ENCODE measurements at regions not wholly inside any gene's neighbourhood (a gene's known extent, or its start where the extent isn't known, plus 50 kb on each side); places are given as distances from the start of the nearest gene placed in this dataset.
"Not testable (repeated sequence)": the region's sequence is repeated elsewhere in the genome, so short reads cannot be mapped to it uniquely, and the experiment has no call there.

DNA sequence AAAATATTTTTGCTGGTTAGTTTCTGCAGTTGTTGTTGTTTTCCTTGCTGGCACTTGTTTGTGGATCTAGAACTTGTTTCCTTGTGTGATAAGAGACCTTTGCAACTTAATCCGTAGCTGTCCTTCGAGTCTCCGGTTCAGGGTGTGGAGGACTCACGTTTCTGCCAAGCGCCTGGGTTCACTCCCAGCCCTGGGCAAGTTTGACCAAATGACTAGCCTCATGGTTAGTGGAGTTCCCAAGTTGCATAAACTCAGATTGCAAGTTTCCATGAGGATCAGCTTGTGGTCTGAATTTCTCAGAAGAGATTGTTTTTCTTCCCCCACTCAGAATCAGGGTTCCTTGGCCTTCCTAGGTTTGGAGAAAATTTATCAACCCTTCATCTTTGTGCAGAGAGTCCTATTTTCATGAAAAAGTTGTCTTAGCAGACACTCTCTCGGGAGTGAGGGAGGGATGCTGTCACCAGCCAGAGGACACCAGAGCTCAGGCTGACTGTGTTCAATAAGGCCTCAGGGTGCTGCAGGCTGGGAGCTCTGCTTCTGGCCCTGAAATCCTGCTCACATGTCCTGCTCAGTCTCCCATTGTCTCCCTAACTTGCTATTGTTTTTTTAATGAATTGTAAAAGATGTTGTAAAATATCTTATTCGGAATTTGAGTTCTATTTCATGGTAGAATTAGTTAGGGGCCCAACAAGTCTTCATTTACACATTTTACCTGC is 377.7 kb upstream of the KLF6 start:
- DNase-seq (ENCODE audit: insufficient read length, low spot score) (no peak), FAIRE-seq (no peak)
- TF ChIP-seq POLR2A (IDR thresholded peaks at IDR 0.05; ENCODE audit: low read depth, low read length) (no peak), SPI1 (IDR thresholded peaks at IDR 0.05; ENCODE audit: low read depth, low read length) (no peak), POLR2AphosphoS5 (IDR thresholded peaks at IDR 0.05; ENCODE audit: low read depth, low read length) (no peak), POU2F2 (IDR thresholded peaks at IDR 0.05; ENCODE audit: low read depth, low read length) (no peak), TAF1 (IDR thresholded peaks at IDR 0.05; ENCODE audit: low read depth, low read length) (no peak), PAX5 (IDR thresholded peaks at IDR 0.05; ENCODE audit: insufficient read depth, low read length, severe bottlenecking) (no peak)

DNA sequence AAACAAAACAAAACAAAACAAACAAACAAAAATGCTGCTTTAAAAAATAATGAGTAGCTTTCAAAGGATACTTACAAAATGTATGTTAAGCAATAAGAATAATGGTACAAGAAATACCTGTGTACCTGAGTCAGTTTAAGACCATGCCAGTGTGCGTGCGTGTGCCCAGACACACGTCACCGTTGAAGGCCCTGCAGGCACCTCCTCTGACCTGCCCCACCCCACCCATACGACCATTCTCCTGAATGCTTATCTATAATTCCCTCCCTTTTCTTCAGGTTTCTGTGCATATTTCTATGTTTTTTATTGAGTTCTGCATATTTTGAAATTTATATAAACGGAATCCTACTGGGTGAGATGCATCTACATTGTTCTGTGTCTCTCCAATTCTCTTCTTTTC is 374.2 kb upstream of the KLF6 start:
- DNase-seq (ENCODE audit: insufficient read length, low spot score) (no peak), FAIRE-seq (no peak)
- no peak for TF ChIP-seq SPI1 (IDR thresholded peaks at IDR 0.05; ENCODE audit: low read depth, low read length)
- TF ChIP-seq TAF1 (IDR thresholded peaks at IDR 0.05; ENCODE audit: low read depth, low read length): no peak
- TF ChIP-seq POLR2AphosphoS5 (IDR thresholded peaks at IDR 0.05; ENCODE audit: low read depth, low read length): no peak
- TF ChIP-seq POLR2A (IDR thresholded peaks at IDR 0.05; ENCODE audit: low read depth, low read length): no peak
- no peak for TF ChIP-seq POU2F2 (IDR thresholded peaks at IDR 0.05; ENCODE audit: low read depth, low read length)
- TF ChIP-seq PAX5 (IDR thresholded peaks at IDR 0.05; ENCODE audit: insufficient read depth, low read length, severe bottlenecking): no peak

DNA sequence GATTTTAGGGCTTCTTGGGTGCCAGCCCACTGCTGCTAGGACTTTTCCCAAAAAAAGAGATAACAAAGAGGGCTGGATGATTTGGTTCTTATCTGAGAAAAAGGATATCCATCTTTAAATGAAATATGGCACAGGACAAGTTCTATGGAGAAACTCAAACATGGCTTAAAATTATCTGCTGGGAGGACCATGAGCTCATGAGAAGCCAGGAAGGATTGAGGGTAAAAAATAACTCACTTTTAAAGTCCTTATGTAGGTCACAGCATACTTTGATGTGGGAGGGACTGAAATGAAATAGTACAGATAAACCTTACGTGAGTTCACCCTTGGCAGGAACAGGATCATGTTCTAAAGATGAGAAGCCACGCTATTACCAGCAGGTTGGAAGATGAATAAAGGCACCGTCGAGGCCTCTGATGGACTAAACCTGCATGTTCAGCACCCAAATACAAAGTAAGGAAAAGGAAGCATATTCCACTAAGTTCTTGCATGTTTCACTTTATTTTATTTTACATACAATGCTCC is 369.2 kb upstream of the KLF6 start:
- no peak for TF ChIP-seq POU2F2 (IDR thresholded peaks at IDR 0.05; ENCODE audit: low read depth, low read length)
- TF ChIP-seq TAF1 (IDR thresholded peaks at IDR 0.05; ENCODE audit: low read depth, low read length): no peak
- no peak for TF ChIP-seq POLR2A (IDR thresholded peaks at IDR 0.05; ENCODE audit: low read depth, low read length)
- TF ChIP-seq SPI1 (IDR thresholded peaks at IDR 0.05; ENCODE audit: low read depth, low read length): no peak
- TF ChIP-seq PAX5 (IDR thresholded peaks at IDR 0.05; ENCODE audit: insufficient read depth, low read length, severe bottlenecking): no peak
- TF ChIP-seq POLR2AphosphoS5 (IDR thresholded peaks at IDR 0.05; ENCODE audit: low read depth, low read length): no peak
- DNase-seq (ENCODE audit: insufficient read length, low spot score) (no peak), FAIRE-seq (no peak)

DNA sequence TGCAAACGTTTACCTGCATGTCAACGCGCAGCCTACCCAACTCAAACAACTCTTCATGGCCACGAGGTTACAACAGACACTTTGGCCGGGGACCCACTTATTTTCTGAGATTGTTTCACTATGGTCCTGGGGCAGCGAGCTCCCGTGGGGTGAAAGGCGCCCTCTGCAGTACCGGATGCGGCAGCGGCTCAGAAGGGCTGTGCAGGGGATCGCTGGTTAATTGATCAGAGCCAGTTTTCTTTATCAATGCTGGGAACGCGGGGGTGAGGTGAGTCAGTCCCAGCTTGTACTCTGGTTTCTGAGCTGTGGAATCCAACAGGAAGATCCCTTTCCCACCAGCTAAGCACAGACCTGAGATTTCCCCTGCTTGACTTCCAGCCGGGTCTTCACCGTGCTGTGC is 366.5 kb upstream of the KLF6 start:
- no peak for DNase-seq (ENCODE audit: insufficient read length, low spot score)

GRCh38 chr10:4150676-4151075 is 365.7 kb upstream of the KLF6 start:
- no peak for TF ChIP-seq POLR2AphosphoS5 (IDR thresholded peaks at IDR 0.05; ENCODE audit: low read depth, low read length)
- no peak for TF ChIP-seq TAF1 (IDR thresholded peaks at IDR 0.05; ENCODE audit: low read depth, low read length)
- TF ChIP-seq SPI1 (IDR thresholded peaks at IDR 0.05; ENCODE audit: low read depth, low read length): no peak
- TF ChIP-seq PAX5 (IDR thresholded peaks at IDR 0.05; ENCODE audit: insufficient read depth, low read length, severe bottlenecking): no peak
- FAIRE-seq: no peak
- no peak for DNase-seq (ENCODE audit: insufficient read length, low spot score)

More for the DNA sequence above, 366.5 kb upstream of the KLF6 start:
- no peak for FAIRE-seq
- TF ChIP-seq SPI1 (IDR thresholded peaks at IDR 0.05; ENCODE audit: low read depth, low read length) (no peak), PAX5 (IDR thresholded peaks at IDR 0.05; ENCODE audit: insufficient read depth, low read length, severe bottlenecking) (no peak), POLR2A (IDR thresholded peaks at IDR 0.05; ENCODE audit: low read depth, low read length) (no peak), POLR2AphosphoS5 (IDR thresholded peaks at IDR 0.05; ENCODE audit: low read depth, low read length) (no peak), POU2F2 (IDR thresholded peaks at IDR 0.05; ENCODE audit: low read depth, low read length) (no peak), TAF1 (IDR thresholded peaks at IDR 0.05; ENCODE audit: low read depth, low read length) (no peak)

GRCh38 chr10:4149460-4149859 is 364.5 kb upstream of the KLF6 start:
- FAIRE-seq; DNase-seq (ENCODE audit: insufficient read length, low spot score): not testable (repeated sequence)

GRCh38 chr10:4147245-4147644 is 362.2 kb upstream of the KLF6 start:
- FAIRE-seq (no peak), DNase-seq (ENCODE audit: insufficient read length, low spot score) (no peak)
- no peak for TF ChIP-seq SPI1 (IDR thresholded peaks at IDR 0.05; ENCODE audit: low read depth, low read length)
- TF ChIP-seq POLR2AphosphoS5 (IDR thresholded peaks at IDR 0.05; ENCODE audit: low read depth, low read length): no peak
- no peak for TF ChIP-seq TAF1 (IDR thresholded peaks at IDR 0.05; ENCODE audit: low read depth, low read length)
- no peak for TF ChIP-seq PAX5 (IDR thresholded peaks at IDR 0.05; ENCODE audit: insufficient read depth, low read length, severe bottlenecking)
- TF ChIP-seq POLR2A (IDR thresholded peaks at IDR 0.05; ENCODE audit: low read depth, low read length): no peak
- no peak for TF ChIP-seq POU2F2 (IDR thresholded peaks at IDR 0.05; ENCODE audit: low read depth, low read length)

- FAIRE-seq: no peak
- TF ChIP-seq SPI1 (IDR thresholded peaks at IDR 0.05; ENCODE audit: low read depth, low read length) (no peak), POLR2A (IDR thresholded peaks at IDR 0.05; ENCODE audit: low read depth, low read length) (no peak), POLR2AphosphoS5 (IDR thresholded peaks at IDR 0.05; ENCODE audit: low read depth, low read length) (no peak), PAX5 (IDR thresholded peaks at IDR 0.05; ENCODE audit: insufficient read depth, low read length, severe bottlenecking) (no peak), POU2F2 (IDR thresholded peaks at IDR 0.05; ENCODE audit: low read depth, low read length) (no peak), TAF1 (IDR thresholded peaks at IDR 0.05; ENCODE audit: low read depth, low read length) (no peak)
Measured at GRCh38 chr10:4144817-4145216, 359.8 kb upstream of the KLF6 start.

DNA sequence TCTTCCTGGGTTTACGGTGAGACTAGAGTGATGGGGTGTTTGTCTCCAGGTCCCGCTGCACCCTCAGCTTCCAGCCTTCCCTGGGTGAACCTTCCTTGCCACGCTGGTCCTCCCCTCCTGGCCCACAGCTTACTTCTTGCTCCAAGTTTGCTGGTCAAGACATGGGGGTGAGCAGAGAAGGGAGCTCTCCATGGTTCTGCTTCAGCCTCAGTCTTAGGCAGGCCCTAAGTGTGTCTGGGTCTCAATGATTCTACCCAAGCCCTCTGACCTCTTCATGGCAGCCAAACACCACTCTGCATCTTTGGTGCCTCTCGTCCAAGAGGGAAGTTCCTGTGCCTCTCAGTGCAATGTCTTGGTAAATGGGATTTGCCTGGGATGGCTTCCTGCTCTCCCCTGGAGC is 356.5 kb upstream of the KLF6 start:
- TF ChIP-seq PAX5 (IDR thresholded peaks at IDR 0.05; ENCODE audit: insufficient read depth, low read length, severe bottlenecking) (no peak), TAF1 (IDR thresholded peaks at IDR 0.05; ENCODE audit: low read depth, low read length) (no peak), POLR2AphosphoS5 (IDR thresholded peaks at IDR 0.05; ENCODE audit: low read depth, low read length) (no peak), POU2F2 (IDR thresholded peaks at IDR 0.05; ENCODE audit: low read depth, low read length) (no peak)
- DNase-seq (ENCODE audit: insufficient read length, low spot score): no peak
- FAIRE-seq: no peak

More at GRCh38 chr10:4144817-4145216, 359.8 kb upstream of the KLF6 start:
- DNase-seq (ENCODE audit: insufficient read length, low spot score): no peak

DNA sequence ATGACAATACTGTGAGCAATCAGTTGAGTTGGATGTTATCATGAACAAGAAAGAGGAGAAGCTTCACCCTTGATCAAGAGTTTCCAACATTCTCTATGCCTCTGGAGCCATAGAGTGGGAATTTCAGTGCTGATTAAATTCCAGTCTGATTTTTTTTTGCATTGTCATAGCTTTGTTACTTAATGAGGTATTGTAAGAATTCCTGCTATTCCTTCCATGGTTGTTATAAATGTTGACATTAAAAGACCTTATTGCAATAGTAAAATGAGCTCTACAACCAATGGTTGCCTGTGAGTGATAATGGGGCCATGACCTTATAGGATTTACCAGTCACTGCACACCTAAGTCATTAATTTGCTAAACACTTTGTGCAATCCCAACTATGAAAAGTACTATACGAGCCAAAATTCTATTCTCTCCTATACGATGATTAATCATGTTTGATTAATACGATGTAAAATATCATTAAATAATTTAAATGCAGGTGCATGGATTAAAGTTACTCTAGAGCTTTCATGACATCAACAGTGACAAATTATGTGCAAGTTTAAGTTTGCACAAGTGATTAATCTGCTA is 353.2 kb upstream of the KLF6 start:
- FAIRE-seq: no peak
- DNase-seq (ENCODE audit: insufficient read length, low spot score): no peak

More for the DNA sequence above, 353.2 kb upstream of the KLF6 start:
- TF ChIP-seq POU2F2 (IDR thresholded peaks at IDR 0.05; ENCODE audit: low read depth, low read length) (no peak), POLR2A (IDR thresholded peaks at IDR 0.05; ENCODE audit: low read depth, low read length) (no peak), SPI1 (IDR thresholded peaks at IDR 0.05; ENCODE audit: low read depth, low read length) (no peak), TAF1 (IDR thresholded peaks at IDR 0.05; ENCODE audit: low read depth, low read length) (no peak), POLR2AphosphoS5 (IDR thresholded peaks at IDR 0.05; ENCODE audit: low read depth, low read length) (no peak), PAX5 (IDR thresholded peaks at IDR 0.05; ENCODE audit: insufficient read depth, low read length, severe bottlenecking) (no peak)
